Body of pancreas (tissue), 4 donors: ENCODE measurements at regions not wholly inside any gene's neighbourhood (a gene's known extent, or its start where the extent isn't known, plus 50 kb on each side); places are given as distances from the start of the nearest gene placed in this dataset.

Experiments
- POLR2A ChIP-seq, 3 donors: fragments of 450-650 bp; IDR thresholded peaks; one replicate each; pipeline ENCODE4 v1.6.1; 2016; ENCODE audit warnings: antibody characterized with exemption in 3 of 3, mild to moderate bottlenecking in 2 of 3
- TF ChIP-seq, protein P1 (sequence below), 7 experiments: fragments of 450-650 bp in 4 of 7; fragments of 200-600 bp in 3 of 7; sonication (generic) in 3 of 7; IDR thresholded peaks; one replicate each; pipeline ENCODE4 v1.5.1; 2016 to 2019; ENCODE audit warnings: antibody characterized with exemption in 7 of 7

DNA sequence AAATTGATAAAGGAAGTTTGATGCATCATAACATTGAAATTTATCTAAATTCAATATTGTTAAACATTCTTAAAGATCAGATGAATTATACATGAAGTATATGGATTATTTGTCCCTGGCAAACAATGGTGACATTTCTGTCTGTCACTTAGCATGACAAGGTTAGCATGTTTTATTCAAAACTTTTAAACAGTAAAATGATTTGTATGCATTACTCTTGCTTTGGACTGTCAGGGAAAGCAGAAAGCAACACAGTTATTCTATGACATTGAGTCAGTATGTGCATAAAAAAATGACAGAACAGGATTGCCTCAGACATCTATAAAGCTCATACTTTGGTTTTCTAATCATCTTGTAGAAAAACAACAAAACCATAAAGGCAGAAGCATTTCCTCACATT is 193.7 kb downstream of the IZUMO3 start:
- TF ChIP-seq, protein P1, sequence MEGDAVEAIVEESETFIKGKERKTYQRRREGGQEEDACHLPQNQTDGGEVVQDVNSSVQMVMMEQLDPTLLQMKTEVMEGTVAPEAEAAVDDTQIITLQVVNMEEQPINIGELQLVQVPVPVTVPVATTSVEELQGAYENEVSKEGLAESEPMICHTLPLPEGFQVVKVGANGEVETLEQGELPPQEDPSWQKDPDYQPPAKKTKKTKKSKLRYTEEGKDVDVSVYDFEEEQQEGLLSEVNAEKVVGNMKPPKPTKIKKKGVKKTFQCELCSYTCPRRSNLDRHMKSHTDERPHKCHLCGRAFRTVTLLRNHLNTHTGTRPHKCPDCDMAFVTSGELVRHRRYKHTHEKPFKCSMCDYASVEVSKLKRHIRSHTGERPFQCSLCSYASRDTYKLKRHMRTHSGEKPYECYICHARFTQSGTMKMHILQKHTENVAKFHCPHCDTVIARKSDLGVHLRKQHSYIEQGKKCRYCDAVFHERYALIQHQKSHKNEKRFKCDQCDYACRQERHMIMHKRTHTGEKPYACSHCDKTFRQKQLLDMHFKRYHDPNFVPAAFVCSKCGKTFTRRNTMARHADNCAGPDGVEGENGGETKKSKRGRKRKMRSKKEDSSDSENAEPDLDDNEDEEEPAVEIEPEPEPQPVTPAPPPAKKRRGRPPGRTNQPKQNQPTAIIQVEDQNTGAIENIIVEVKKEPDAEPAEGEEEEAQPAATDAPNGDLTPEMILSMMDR (IDR thresholded peaks at IDR 0.05), result no peak
- no peak for TF ChIP-seq POLR2A (IDR thresholded peaks at IDR 0.05)
